Fibroblast of skin of scalp (primary cell): ENCODE measurements at regions not wholly inside any gene's neighbourhood (a gene's known extent, or its start where the extent isn't known, plus 50 kb on each side); places are given as distances from the start of the nearest gene placed in this dataset.

Experiments used
- DNase-seq: peaks from one replicate; pipeline ENCODE4 v3.0.0-alpha.2; 2013

DNA sequence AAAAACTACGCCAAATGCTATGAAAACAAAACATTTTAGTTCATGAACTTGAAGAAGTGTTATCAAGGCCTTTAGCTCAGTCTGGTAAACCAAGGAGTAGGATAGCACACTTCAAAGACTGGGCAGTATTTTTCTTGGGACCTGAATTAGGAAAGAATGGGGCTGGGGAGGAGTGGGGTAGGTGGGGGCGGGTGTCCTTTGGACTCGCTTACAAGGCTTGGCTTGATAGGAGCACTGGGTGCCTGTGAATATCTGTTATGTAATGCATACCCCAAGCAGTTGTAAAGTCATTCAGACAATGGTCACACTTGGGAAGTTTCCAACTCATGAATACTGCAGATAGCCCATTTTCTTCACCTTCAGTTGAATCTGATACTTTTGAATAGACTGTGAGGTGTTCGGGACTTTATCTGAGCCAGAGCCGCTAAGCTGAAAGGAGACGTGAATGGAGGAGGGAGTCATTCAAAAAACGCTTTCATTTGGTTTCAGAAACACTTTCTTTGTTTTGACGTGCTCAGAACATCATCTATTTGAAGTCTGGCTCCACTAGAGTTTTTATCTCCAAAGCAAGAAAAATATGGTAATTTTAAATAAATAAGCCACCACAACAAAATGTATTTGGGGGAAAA is 70.1 kb upstream of the FAM204A start:
- DNase-seq, result no peak

DNA sequence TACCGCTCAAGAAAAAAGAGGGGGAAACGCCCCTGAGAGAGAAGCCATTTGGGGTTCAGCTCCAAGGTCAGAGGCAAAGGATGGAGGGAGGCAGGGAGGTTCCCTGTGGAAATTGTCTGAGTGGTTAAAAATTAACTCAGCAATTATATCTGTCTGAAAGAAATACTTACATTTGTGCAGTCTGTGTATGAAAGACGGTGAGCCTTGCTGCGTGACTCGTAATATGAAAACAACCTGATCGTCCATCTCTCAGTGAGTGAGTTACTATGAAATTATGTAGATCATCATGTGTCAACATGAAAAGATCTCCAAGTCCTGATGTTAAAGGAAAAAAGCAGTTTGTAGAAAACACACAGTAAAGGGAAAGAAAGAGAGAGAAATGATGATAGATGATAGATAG is 67.2 kb upstream of the FAM204A start:
- no peak for DNase-seq

DNA sequence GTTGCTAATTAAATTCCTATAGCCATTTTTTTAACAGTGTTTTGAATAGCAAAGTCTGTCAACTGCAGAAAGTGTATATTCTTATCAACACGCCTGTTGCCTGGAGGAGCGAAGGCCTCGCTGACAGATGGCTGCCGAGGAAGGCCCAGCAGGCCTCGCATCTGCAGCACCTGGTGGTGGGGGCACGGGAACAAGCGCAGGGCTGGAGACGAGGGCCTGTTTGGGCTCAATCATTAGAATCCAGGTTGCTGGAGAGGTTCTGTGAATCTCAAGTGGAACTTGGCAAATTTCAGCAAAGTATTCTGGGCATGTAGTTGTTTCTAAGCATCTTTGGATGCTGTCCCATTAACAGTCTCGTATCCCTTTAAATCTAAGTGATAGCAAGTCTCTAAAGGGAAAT is 66.1 kb upstream of the FAM204A start:
- DNase-seq, result no peak

DNA sequence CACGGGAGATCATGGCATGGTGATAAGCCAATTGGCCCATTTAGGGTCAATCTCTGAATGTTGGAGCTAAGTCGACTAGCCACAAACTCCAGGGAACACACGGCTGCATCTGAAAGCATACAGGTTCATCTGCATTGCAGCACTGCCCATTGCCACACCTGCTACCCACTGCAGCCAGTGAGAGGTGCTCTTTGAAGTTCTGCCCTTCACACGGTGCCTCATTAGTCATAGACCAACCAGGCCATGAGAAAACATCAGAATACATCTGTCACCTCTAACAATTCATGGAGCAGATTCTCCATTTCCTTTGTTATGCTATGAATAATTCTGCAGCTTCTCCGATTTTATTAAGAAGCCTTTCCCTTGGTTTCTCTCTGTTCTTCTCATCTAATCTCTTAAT is 65.7 kb upstream of the FAM204A start:
- DNase-seq, result no peak

DNA sequence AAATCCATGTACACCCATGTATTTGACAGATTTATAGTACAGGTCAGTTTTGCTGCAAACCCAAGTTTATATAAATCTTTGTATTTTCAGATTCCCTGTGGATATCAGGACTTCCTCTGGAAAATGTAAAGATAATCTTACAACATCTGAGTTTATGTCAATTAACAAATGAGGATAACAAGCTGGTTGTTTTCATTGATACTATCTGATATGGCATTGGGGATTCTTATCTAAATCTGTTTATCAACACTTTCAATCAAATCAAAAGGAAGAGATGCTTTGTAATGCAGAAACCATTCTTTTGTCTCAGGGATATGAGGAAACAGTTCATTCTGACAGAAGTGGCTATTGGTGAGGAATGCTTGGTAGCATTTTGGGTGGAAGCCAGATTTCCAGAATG is 64.9 kb upstream of the FAM204A start:
- DNase-seq, result no peak

DNA sequence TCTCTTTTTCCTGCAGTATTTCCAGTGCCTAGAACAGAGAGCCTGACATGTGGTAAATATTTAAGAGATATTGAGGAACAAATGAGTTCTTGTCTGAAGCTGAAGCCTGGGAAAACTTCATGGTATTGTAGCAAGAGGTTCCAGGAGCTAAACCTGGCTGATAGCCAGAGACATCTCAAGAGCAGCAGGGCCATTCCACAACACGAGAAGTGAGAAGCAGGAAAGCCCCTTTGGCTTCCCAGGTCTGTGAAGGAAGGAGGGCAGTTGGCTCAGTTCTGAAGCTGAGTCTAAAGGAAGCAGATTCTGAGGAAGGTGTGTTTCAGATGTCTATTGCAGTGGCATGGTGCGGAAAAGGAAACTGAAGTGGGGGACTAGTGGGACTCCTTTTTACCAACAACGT is 63.8 kb upstream of the FAM204A start:
- DNase-seq, result no peak

DNA sequence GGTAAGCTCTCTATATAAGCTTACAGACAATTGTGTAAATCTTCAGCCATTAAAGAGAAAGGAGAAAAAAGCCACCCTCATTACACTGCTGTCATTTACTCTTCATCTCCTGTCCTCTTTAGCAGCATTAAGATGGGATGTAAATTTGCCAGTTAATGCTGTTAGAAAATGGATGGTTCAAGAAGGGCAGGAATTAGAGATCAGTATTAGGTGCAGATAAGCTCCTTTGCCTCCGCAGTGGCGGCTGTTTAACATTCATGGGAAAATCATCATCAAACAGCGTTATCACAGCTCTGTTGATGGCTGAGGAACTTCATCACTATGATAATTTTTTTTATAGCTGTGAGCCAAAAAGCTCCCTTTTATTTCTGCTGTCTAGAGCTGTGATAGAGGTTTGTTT is 61.8 kb upstream of the FAM204A start:
- no peak for DNase-seq

DNA sequence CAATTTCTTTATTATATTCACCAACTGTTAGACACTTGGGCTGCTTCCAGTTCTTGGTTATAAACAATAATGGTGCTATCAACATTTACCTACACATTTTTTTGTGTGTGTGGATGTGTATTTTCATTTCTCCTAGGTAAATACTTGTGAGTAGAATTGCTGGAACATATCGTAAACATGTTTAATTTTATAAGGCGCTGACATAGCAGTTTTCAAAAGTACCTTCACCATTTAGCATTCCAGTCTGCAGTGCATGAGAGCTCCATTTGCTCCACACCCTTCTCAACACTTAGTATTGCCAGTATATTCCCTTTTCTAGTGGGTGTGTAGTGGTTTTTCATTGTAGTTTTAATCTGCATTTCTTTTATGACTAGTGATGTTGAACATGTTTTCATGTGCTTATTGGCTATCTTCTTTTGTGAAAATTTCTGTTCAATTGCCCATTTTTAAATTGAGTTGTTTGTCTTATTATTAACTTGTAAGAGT is 59.6 kb upstream of the FAM204A start:
- no peak for DNase-seq

DNA sequence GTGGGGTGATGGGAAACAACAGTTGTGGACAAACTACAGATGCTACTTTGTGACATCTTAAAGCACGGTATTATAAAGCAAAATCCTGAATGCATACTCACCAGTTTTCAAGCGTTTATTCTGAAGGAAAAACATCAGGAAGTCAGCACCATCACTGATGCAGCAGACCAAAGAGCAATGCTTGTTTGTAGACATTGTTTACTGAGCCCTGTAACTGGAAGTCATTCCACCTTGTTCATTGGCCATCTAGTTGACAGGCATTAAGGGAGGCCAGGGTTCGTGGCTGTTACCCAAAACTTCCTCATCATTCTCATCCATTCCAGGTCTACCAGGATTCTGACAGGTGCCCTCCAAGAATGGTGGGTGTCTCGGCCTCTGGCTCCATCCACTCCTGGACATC is 55.3 kb upstream of the FAM204A start:
- no peak for DNase-seq

DNA sequence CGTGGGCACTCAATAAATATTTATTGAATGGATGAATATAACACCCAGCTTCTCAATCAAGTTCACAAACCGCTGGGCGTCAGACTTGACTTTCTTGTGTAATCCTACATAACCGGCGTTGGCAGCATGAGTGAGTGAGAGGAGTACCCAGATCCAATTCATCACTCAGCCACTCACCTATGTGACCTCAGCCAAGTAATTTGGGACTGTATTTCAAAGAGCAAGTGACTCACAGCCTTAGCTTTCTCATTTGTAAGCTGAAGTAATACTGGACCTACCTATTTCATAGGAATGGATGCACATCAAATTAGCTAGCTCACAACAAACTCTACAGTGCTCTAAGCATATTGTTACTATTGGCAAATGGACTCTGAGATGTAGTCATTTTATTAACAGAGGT is 53.8 kb upstream of the FAM204A start:
- DNase-seq, result no peak

DNA sequence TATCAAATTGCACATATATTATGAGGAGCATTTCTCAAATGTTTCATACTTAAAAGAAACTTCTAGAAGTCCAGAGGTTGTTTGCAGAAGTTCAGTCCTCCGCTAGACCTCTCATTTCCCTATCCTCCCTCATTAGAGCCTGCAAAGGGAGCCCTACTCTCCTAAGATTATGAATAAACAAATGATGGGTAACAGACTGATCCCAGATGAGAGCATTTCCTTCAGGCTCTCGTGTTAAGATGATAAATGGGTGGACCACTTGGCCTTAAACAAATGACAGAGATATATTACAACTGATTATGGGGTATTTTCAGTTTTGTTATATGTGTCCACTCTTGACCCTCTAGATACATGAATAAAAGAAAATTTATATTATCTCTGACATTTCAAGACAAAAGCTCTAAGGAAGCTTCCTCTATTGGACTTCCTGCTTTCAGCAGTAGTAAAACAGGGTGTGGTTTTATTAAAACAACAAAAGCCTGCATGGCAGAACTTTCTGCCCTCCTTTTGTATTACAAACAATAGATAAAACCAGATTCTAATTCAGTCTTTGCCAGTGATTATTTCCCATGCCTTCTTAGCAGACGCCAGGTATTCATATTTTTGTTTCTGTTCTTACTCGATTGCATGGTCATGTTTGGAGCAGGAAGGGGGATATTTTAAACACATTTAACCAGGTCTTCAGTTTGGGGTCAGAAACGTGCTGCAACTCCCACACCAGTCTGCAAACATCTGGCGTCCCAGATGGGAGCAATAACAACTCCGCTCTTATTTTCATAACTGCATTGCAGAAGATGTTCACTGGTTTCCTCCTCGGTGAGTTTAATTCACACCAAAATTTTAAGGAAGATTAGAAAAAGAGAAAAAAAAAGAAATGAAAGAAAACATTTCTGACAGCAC is 52.4 kb upstream of the FAM204A start:
- no peak for DNase-seq

DNA sequence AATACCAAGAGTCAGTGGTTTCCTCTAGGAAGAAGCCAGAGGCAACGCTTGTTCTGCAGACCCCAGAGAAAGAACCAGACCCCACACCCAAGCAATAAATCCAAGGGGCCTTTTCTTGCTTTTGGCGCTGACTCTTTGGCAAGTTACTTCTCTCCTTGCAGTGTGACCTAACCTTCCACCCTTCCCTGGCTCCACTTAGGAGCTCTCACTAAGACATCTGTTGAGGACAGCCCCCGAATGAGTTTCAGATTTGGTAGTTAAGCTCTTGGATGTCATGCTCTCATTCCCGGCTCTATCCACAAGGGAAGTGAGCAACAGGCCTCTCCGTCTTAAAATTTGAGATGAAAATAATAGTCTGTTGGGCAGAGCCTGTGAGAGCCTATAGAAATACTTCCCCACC is 50.6 kb upstream of the FAM204A start:
- no peak for DNase-seq
